A673 (cell line): ENCODE measurements at regions not wholly inside any gene's neighbourhood (a gene's known extent, or its start where the extent isn't known, plus 50 kb on each side); places are given as distances from the start of the nearest gene placed in this dataset.

Experiments
- BruUV-seq: library from RNA; stranded (reverse); fragments of 400-500 nt; replicated peaks from 2 replicates; lab custom pipeline; 2021; lab: Mats Ljungman, UMichigan
- CTCF ChIA-PET: fragments of 300-600 bp; sonication (Branson Sonifier 250); formaldehyde crosslinking; loops from one replicate; lab custom pipeline; 2022; ENCODE audit warnings: antibody characterized with exemption; lab: Charles Lee
- POLR2A ChIA-PET: fragments of 300-600 bp; sonication (Branson Sonifier 250); formaldehyde crosslinking; loops from one replicate; lab custom pipeline; 2022; ENCODE audit warnings: antibody characterized with exemption; ENCODE audit not compliant: low non-redundant PET; lab: Charles Lee
- DNase-seq: peaks from one replicate; pipeline ENCODE4 v3.0.0-alpha.2; 2015; ENCODE audit warnings: low spot score
- H3K27ac ChIP-seq: fragments of 200-600 bp; sonication (generic); 2 replicates; pipeline ENCODE4 v1.5.1; 2016; ENCODE audit warnings: mixed run types, low read depth, mild to moderate bottlenecking, mixed read lengths, antibody characterized with exemption, low read length; ENCODE audit not compliant: poor library complexity, severe bottlenecking
- H3K27me3 ChIP-seq: fragments of 200-600 bp; sonication (generic); replicated peaks from 2 replicates; pipeline ENCODE4 v1.6.1; 2017; ENCODE audit warnings: mixed run types, low read depth, mild to moderate bottlenecking, mixed read lengths, antibody characterized with exemption, low read length; ENCODE audit not compliant: insufficient read depth, poor library complexity
- H3K36me3 ChIP-seq: fragments of 200-600 bp; sonication (generic); 2 replicates; pipeline ENCODE4 v1.6.1; 2016; ENCODE audit warnings: mixed run types, mild to moderate bottlenecking, mixed read lengths, antibody characterized with exemption, low read length; ENCODE audit not compliant: insufficient read depth, poor library complexity, severe bottlenecking
- H3K4me1 ChIP-seq: fragments of 200-600 bp; sonication (generic); 2 replicates; pipeline ENCODE4 v1.6.1; 2017; ENCODE audit warnings: mixed run types, mild to moderate bottlenecking, mixed read lengths, antibody characterized with exemption, low read length; ENCODE audit not compliant: insufficient read depth, poor library complexity, severe bottlenecking
- H3K4me3 ChIP-seq: fragments of 200-600 bp; sonication (generic); 2 replicates; pipeline ENCODE4 v1.5.1; 2016; ENCODE audit warnings: low read depth, mixed run types, mild to moderate bottlenecking, mixed read lengths, low read length; ENCODE audit not compliant: poor library complexity, severe bottlenecking
- H3K9me3 ChIP-seq: fragments of 200-600 bp; sonication (generic); 2 replicates; pipeline ENCODE4 v1.6.1; 2016; ENCODE audit warnings: mixed run types, low read depth, mild to moderate bottlenecking, mixed read lengths, antibody characterized with exemption, low read length; ENCODE audit not compliant: poor library complexity, severe bottlenecking
- CTCF ChIP-seq: fragments of 300-800, 200-600 bp; sonication (generic); conservative IDR thresholded peaks from 2 replicates; pipeline ENCODE4 v1.5.1; 2017; ENCODE audit warnings: low read depth, mild to moderate bottlenecking, antibody characterized with exemption, low read length, moderate library complexity, mixed read lengths
- EZH2 ChIP-seq: fragments of 200-600 bp; sonication (generic); IDR thresholded peaks from 2 replicates; pipeline ENCODE4 v1.6.1; 2017; ENCODE audit warnings: borderline replicate concordance, low read depth, mild to moderate bottlenecking, mixed read lengths, antibody characterized with exemption, low read length; ENCODE audit not compliant: poor library complexity, severe bottlenecking
- intact Hi-C: fragments of 100-400 bp; cut with micrococcal nuclease; formaldehyde crosslinking; loops from one replicate; pipeline ENCODE4 v1.10.0; 2022; ENCODE audit not compliant: unreplicated experiment

- intact Hi-C loops = no loop called here
- H3K27me3 ChIP-seq = no peaks in the 10 kb centered on the region
- ChIA-PET CTCF (no interaction called here), POLR2A (interaction anchor here (0.5 to 0.6 kb wide), 2 partner anchors 25 to 113 kb away, joined by 3 read pairs; no protein-coding TSS in a partner anchor)
- no peaks in the 10 kb centered on the region for H3K4me1 ChIP-seq
- H3K4me3 ChIP-seq = no peak overlapping the region
- DNase-seq = no peak
- H3K9me3 ChIP-seq = no peaks in the 10 kb centered on the region
- no peaks in the 10 kb centered on the region for H3K36me3 ChIP-seq
- no peak for TF ChIP-seq EZH2
- TF ChIP-seq CTCF = no peak
- no peak overlapping the region for H3K27ac ChIP-seq
- no TSS peak for BruUV-seq
These were observed 54.7 kb upstream of the RND3 start for GRCh38 chr2:150542172-150542571.

GRCh38 chr2:150538651-150539201 lies 51.3 kb upstream of the RND3 start:
- no peak for TF ChIP-seq CTCF
- no peak for TF ChIP-seq EZH2
- no TSS peak for BruUV-seq
- no peaks in the 10 kb centered on the region for H3K4me1 ChIP-seq

More at GRCh38 chr2:150538651-150539201, 51.3 kb upstream of the RND3 start:
- CTCF ChIA-PET = no interaction called here
- Histone ChIP-seq H3K36me3 (no peaks in the 10 kb centered on the region), H3K27me3 (no peaks in the 10 kb centered on the region), H3K9me3 (no peaks in the 10 kb centered on the region), H3K4me3 (no peak overlapping the region), H3K27ac (no peak overlapping the region)
- POLR2A ChIA-PET = no interaction called here
- intact Hi-C loops = no loop called here
- DNase-seq = no peak
